HG03064 (cell line): ENCODE measurements at regions not wholly inside any gene's neighbourhood (a gene's known extent, or its start where the extent isn't known, plus 50 kb on each side); places are given as distances from the start of the nearest gene placed in this dataset.
"Not testable (repeated sequence)": the region's sequence is repeated elsewhere in the genome, so short reads cannot be mapped to it uniquely, and the experiment has no call there.

Experiments
- ATAC-seq: cut with Tn5 transposase; IDR thresholded peaks from one replicate; pipeline ENCODE4 v1.9.1; 2021; ENCODE audit warnings: low read depth; ENCODE audit not compliant: unreplicated experiment

DNA sequence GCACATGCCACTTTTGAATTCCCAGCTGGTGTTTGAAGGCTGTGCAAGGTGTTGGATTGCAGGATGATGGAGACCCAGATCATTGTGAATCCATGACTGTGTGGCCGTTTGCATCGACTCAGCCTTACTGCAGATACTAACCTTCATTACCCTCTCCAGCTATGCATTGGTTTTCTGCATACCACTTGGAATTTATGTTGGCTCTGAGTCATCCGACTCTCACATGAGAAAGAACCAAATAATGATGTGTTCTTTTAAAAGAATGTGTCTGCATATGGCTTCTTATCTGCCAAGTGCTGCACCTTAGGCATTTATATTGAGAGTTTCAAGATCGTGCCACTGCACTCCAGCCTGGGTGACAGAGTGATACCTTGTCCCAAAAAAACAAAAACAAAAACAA, 106.7 kb upstream of the PRKX start:
- ATAC-seq = no peak

DNA sequence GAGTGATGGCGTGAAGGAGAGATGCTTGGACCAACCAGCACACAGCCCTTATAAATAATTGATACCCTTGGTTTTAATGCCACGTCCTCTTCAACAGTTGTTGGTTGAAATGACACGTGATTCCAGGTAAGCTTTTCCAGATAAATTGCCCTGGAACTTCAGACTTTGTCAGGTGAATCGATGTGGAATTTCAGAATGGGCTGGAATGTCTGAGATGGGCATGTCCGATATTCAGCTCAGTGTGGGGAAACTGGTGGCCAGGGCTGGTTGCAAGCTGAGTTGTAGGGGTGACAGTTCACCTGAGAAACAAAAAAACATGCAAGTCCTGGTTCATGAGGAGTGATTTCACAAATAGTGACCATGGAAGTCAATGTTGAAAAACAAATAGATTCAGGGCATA, 104.0 kb upstream of the PRKX start:
- ATAC-seq = not testable (repeated sequence)

DNA sequence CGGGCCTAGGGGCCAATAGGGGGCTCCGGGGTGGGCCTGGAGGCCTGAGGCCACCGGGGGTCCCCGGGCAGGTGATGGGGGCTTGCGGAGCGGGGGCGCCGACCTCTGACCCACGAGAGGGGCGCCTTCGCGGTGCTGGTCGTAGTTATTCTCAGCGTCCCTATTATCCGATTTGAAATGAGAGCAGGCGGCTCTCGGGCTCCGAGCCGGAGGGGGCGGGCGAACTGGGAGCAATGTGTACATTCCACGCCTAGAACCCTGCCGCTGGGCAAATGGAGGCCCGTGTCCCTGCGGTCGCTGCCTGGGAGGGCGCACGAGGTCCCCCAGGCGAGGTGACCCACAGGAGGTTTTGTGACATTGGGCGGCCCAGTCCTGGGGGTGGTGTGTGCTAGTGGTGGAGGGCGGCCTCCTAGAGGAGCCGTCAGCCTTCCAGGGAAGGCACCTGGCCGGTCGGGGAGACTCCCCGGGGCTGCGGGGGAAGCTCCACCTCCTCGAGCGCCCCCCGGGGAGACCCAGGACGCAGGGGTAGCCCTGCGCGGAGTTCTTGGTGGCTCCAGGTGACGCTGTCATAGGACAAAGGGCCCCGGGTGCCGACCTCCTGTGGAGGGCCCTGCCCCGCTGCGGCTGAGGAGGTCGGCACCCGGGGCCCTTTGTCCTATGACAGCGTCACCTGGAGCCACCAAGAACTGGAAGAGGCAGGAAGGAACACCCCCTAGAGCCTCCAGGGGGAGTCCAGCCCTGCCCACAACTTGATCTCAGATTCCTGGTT, 102.6 kb upstream of the PRKX start:
- peak; percentile 10 for ATAC-seq

DNA sequence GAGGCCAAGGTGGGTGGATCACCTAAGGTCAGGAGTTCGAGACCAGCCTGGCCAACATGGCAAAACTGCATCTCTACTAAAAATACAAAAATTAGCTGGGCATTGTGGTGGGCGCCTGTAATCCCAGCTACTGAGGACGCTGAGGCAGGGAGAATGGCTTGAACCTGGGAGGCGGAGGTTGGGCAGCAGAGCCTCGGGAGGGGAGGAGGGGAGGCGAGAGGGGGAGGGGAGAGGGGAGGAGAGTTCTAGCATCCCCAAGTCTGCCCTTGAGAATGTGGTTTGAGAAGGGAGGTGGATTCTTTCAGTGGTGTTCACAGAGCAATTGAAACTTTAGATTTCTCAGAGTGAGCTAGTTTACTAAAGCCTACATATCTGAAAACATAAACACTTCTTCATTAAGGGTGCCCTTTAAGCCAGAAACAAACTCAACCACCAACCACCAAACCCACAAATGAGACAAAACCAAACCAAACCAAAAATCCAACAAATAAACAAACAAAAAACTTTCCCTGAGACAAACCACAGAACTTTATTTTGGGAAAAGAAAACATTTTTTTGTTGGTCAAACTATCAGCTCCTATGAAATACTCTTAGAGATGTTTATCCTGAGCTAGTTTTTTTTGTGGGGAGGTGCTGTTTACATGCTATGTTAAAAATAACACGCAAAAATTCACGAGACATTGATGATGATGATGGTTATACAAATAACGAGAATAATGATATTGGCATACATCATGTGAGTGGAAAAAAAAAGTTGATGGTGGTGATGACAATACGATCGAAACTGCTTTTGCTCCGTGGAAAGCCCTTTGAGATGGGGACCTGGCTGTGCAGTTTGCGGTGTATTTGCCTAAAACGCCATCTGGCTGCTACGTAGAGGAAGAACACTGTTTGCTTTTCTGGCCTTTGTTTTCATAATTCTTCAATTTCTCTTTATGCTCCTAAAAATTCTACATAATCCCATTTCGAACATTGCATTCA, 98.2 kb upstream of the PRKX start:
- no peak for ATAC-seq

DNA sequence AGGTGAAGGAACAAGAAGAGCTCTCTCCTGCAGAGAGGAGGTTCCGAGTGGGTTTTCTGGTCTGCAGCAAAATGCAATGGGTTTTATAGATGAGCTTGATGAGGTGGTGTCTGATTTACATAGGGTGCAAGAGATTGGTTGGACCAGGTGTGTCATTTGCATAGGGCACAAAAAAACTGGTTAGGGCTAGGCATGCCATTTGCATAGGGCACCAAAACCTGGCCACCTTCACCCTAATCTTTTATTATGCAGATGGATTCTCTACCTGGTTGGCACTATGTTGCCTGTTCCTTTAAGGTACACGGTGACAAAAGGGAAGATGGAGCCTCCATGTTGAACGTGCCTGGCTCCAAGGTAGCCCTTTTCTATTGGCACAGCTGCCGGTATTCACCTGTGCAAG, 94.5 kb upstream of the PRKX start:
- no peak for ATAC-seq

DNA sequence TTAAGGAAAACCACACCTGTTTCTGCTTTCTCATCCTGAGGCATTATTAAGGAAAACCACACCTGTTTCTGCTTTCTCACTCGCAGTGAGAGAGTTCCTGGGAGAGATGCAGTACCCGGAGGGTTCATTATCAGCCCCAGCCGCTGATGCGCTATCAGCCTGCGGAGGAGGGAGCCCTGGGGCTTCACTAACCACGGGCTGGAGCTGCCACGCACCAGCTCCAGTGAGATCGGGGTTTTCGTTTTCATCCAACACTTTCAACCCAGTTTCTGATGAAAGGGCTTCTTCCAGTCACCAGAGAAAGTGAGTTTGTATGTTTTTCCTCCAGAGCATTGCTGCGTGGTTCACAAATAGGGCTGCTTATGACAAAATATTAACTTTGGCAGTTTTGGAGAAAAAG, 93.2 kb upstream of the PRKX start:
- ATAC-seq = no peak

DNA sequence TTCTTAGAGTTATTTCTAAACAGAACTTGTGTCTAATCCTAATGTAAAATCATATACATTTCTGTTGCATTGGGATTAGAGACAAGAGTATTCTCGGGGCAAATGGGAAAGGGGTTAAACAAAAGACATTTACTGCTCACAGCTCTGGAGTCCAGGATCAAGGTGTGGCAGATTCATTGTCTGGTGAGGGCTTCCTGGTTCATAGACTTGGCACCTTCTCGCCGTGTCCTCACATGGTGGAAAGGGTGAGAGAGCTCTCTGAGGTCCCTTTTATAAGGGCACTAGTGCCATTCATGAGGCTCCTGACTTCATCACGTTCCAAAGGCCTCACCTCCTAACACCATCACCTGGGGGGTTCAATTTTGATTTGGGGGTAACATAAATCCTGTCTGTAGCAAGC, 90.3 kb upstream of the PRKX start:
- no peak for ATAC-seq

DNA sequence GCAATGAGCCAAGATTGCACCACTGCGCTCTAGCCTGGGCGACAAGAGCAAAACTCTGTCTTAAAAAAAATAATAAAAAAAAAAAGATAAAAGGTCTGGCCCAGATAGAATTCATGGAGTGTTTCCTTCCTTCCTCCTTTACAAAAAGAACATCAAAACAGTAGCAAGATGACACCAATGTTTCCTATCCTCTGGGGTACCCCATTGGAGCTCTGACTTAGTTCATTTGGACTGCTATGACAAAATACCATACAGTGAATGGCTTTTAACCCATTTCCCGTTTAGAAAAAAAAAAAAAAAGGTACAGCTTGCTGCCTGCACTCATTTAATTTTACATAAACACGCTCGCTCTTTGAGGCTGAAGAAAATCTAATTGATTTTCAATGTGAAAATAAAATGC, 89.9 kb upstream of the PRKX start:
- ATAC-seq = no peak

DNA sequence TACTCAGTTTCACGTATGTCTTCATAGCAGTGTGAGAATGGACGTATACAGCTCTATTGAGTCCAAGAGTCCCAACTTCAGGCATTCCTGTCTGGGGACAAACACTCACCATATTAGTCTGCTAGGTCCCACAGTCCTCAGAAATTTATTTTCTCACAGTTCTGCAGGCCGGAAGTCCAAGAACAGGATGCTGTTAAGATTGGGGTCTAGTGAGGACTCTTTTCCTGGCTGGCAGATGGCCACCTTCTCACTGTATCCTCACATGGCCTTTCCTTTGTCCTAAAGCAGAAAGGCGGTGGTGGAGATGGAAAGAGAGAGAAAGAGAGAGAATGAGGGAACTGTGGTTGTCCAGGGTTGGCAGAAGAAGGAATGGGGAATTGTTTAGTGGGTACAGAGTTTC, 82.0 kb upstream of the PRKX start:
- not testable (repeated sequence) for ATAC-seq

DNA sequence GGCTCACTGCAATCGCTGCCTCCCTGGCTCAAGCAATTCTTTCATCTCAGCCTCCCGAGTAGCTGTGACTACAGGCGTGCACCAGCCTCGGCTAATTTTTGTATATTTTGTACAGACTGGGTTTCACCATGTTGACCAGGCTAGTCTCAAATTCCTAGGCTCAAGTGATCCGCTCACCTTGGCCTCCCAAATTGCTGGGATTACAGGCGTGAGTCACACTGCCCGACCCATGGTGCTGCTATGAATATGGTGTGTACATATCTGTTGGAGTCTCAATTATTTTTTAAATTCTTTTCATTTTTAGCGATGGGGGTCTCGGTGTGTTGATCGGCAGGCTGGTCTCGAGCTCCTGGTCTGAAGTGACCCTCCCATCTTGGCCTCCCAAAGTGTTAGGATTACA, 78.0 kb upstream of the PRKX start:
- no peak for ATAC-seq

DNA sequence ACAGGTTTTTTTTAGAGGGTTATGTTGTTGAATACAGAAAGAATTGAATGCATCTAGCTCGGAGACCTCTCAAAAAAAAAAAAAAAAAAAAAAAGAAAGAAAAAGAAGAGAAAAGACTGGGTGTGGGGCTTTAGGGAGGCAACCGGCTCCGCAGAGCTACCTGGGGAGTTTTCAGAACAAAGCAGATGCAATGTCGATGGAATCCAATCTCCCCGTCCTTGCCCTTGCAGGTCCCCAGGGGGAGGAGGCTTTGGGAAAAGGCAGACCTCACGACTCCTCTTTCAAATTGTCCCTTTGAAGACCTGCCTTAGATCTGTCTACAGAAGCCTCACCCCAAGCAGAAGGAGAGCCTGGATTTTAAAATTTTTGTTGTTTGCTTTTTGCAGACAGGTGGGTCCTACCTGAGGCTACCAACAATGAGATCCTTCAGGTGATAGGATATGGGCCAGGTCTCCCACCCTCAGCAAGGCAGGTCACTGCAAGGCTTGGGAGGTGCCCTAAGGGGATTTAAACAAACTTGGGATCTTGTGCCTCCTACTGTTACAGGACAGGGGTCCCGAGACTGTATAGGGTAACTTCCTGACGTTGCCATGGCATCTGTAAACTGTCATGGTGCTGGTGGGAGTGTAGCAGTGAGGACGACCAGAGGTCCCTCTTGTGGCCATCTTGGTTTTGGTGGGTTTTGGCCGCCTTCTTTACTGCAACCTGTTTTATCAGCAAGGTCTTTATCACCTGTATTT, 75.2 kb upstream of the PRKX start:
- no peak for ATAC-seq

DNA sequence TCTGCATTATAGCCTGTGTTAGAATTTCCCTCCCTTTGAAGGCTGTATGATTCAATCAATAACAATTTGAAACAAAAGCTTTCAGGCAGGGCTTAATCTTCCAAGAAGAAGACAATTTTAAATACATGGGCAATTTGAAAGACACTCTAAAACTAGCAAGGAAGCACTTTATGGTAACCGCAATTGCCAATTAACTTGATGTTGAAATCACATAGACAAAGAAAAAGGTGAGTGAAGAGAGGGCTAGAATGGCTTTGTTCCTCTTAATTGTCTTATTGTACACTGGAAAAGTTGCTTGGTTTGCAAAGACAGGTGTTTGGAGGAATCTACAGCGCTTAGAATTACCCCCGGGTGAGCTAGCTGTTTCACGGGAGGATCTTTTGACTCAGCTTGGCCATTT, 74.4 kb upstream of the PRKX start:
- no peak for ATAC-seq

DNA sequence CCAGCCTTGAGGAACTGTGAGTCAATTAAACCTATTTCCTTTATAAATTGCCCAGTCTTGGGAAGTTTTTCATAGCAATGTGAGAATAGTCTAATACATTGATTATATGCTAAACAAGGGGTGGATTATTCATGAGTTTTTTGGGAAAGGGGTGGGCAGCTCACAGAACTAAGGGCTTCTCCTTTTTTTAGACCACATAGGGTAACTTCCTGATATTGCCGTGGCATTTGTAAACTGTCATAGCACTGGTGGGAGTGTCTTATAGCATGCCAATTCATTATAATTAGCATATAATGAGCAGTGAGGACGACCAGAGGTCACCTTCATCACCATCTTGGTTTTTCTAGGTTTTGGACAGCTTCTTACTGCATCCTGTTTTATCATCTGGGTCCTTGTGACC, 72.4 kb upstream of the PRKX start:
- ATAC-seq = not testable (repeated sequence)

DNA sequence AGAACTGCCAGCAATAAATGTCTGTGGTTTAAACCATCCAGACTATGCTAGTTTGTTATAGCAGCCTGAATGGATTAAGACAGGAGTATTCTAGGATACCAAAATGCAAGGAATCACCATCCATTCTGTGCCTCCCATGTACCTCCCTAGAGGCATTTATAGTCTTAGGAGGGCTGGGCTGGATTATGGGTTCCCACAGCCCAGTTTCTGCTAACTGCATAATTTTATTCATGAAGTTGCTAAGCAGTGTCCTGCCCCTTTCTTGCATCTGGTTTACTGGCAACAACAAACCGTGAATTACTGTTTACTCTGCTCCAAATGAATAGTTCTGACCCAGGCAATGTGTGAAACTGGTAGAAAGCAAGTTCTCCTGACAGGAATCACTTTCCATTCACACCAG, 67.1 kb upstream of the PRKX start:
- no peak for ATAC-seq

DNA sequence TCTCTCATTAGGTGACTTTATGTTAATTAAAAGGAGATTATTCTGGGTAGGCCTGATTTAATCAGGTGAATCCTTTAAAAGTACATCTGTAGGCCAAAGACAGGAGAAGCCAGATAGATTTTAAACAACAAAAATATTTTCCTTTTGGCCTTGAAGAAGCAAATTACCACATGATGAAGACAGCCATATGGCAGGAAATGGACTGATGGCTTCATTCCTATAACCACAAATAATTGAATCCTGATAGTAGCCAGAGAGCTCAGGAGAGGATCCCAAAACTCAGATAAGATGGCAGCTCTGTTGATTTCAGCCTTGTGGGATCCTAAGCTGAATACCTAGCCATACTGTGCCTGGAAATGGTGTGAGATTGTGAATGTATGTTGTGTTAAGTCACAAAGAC, 66.1 kb upstream of the PRKX start:
- no peak for ATAC-seq

DNA sequence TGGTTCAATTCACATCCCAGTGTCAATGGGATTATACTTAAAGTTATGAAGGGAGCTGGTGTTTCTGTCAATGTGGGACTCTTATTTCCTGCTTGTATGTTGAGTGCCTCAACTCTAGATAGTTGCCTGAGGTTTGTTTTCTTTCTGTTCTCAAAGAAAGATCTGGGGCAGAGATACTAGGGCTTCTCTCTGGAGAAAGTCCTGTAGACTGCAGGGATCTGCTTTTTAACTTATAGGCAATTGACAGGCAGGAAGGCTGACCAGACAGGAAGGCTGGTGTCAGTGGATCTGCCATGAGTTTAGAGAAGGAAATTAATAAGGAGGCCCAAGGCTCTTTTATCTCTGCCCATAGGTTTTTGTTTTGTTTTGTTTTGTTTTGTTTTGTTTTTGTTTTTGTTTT, 64.0 kb upstream of the PRKX start:
- ATAC-seq = no peak

DNA sequence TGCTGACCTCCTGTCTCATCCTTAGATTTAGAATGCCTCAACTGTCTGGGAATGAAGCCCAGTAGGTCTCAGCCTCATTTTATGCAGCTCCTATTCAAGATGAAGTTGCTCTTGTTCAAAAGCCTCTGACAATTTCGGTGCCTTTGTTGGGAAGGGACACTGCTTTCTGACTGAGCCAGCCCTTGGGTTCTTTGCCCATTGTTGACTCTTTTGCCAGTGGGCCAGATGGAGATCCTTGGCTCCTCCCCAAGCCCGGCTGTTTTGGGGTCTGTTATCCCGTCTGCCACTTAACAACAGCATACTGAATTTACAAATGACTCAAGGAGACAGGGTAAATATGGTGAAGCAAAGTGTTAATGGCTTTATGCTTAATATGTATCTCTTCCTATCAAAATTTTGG, 58.3 kb upstream of the PRKX start:
- no peak for ATAC-seq

DNA sequence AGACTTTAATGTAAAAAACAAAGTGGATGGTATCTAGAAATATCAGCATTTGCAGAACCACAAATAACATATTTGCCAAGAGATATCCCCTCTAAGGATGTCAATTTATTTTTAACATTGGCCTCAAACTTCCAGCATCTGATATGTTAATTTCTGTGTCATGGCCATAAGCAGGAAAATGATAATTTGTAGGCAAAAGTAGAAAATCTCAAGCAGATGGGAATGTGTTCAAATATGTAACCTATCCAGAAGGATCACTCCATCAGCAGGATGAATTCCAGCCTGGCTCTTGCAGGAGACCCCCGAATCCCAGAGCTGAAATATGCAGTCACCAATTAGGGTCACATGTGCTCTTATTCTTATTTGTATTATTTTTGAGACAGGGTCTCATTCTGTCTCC, 55.4 kb upstream of the PRKX start:
- ATAC-seq = no peak
